MCF 10A (cell line): ENCODE measurements at regions not wholly inside any gene's neighbourhood (a gene's known extent, or its start where the extent isn't known, plus 50 kb on each side); places are given as distances from the start of the nearest gene placed in this dataset.

ENCODE experiments used
- BruUV-seq: library from RNA; stranded (reverse); fragments of 400-500 nt; replicated peaks from 2 replicates; lab custom pipeline; 2021; lab: Mats Ljungman, UMichigan
- CTCF ChIA-PET: fragments of 300-600 bp; sonication (Branson Sonifier 250); formaldehyde crosslinking; extraction: SDS; loops from one replicate; lab custom pipeline; 2021; ENCODE audit warnings: antibody characterized with exemption, inconsistent platforms; lab: Yijun Ruan, JAX
- POLR2A ChIA-PET: fragments of 300-600, 350-650 bp; sonication (Branson Sonifier 250); formaldehyde crosslinking; extraction: SDS; loops from one replicate; lab custom pipeline; 2020; ENCODE audit warnings: antibody characterized with exemption, inconsistent platforms; lab: Yijun Ruan, JAX
- DNase-seq: peaks from one replicate; pipeline ENCODE4 v3.0.0-alpha.2; 2018; ENCODE audit not compliant: unreplicated experiment
- H3K27ac Mint-ChIP-seq: one replicate; pipeline ENCODE4 v1.8.0; 2022; ENCODE audit warnings: mild to moderate bottlenecking, low read depth, mixed read lengths; ENCODE audit not compliant: unreplicated experiment
- H3K27me3 Mint-ChIP-seq: one replicate; pipeline ENCODE4 v1.8.0; 2022; ENCODE audit warnings: mixed read lengths; ENCODE audit not compliant: insufficient read depth, unreplicated experiment
- H3K36me3 Mint-ChIP-seq: one replicate; pipeline ENCODE4 v1.8.0; 2022; ENCODE audit warnings: mild to moderate bottlenecking, moderate library complexity, mixed read lengths; ENCODE audit not compliant: insufficient read depth, unreplicated experiment
- H3K4me1 Mint-ChIP-seq: one replicate; pipeline ENCODE4 v1.8.0; 2022; ENCODE audit warnings: mixed read lengths; ENCODE audit not compliant: insufficient read depth, unreplicated experiment
- H3K4me3 Mint-ChIP-seq: one replicate; pipeline ENCODE4 v1.8.0; 2022; ENCODE audit warnings: mild to moderate bottlenecking, moderate library complexity, mixed read lengths; ENCODE audit not compliant: unreplicated experiment
- H3K9me3 Mint-ChIP-seq: one replicate; pipeline ENCODE4 v1.8.0; 2022; ENCODE audit warnings: mixed read lengths; ENCODE audit not compliant: unreplicated experiment
- intact Hi-C: fragments of 100-400 bp; cut with micrococcal nuclease; formaldehyde crosslinking; loops from 2 replicates; pipeline ENCODE4 v1.14.1; 2022
- TF ChIP-seq, protein P1 (sequence below): fragments of 200-600 bp; IDR thresholded peaks from one replicate; pipeline ENCODE4 v1.8.0; 2022; ENCODE audit warnings: antibody characterized with exemption, mild to moderate bottlenecking; ENCODE audit not compliant: unreplicated experiment

DNA sequence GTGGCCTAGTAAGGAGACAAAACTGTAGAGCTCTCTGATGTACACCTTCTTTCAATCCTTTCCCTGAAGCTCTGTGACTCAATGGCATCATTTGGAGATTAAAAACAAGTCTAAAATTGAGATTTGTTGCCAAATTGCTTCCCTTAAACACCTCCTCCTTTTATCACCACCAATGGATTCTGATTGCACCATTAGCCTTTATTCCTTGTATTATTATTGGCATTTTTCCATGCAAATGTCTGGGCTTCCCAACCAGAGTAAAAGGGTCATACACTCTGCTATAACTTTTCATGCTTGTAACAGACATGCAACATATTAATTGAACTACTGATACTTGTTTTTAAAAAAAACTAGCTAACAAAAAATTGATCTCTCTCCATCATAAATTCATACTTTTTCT lies 124.2 kb downstream of the CCDC34 start:
- H3K27me3 Mint-ChIP-seq = no peaks in the 10 kb centered on the region
- H3K27ac Mint-ChIP-seq = no peak overlapping the region
- no TSS peak for BruUV-seq
- ChIA-PET CTCF (interaction anchor here (0.6 to 3.0 kb wide), 3 partner anchors 37 to 136 kb away, joined by 4 to 11 read pairs (median 5); no protein-coding TSS in a partner anchor), POLR2A (interaction anchor here (1.1 kb wide), 1 partner anchor 10 kb away, joined by 4 read pairs; no protein-coding TSS in a partner anchor)
- H3K4me3 Mint-ChIP-seq = no peak overlapping the region
- H3K36me3 Mint-ChIP-seq = no peaks in the 10 kb centered on the region
- TF ChIP-seq, protein P1, sequence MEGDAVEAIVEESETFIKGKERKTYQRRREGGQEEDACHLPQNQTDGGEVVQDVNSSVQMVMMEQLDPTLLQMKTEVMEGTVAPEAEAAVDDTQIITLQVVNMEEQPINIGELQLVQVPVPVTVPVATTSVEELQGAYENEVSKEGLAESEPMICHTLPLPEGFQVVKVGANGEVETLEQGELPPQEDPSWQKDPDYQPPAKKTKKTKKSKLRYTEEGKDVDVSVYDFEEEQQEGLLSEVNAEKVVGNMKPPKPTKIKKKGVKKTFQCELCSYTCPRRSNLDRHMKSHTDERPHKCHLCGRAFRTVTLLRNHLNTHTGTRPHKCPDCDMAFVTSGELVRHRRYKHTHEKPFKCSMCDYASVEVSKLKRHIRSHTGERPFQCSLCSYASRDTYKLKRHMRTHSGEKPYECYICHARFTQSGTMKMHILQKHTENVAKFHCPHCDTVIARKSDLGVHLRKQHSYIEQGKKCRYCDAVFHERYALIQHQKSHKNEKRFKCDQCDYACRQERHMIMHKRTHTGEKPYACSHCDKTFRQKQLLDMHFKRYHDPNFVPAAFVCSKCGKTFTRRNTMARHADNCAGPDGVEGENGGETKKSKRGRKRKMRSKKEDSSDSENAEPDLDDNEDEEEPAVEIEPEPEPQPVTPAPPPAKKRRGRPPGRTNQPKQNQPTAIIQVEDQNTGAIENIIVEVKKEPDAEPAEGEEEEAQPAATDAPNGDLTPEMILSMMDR = no peak
- no peaks in the 10 kb centered on the region for H3K9me3 Mint-ChIP-seq
- H3K4me1 Mint-ChIP-seq = peaks cover 8% of the 10 kb centered on the region
- intact Hi-C loops = no loop called here
- no peak for DNase-seq

GRCh38 chr11:27237643-27238042 lies 125.4 kb downstream of the CCDC34 start:
- H3K4me3 Mint-ChIP-seq = no peak overlapping the region
- no peaks in the 10 kb centered on the region for H3K9me3 Mint-ChIP-seq
- no peak overlapping the region for H3K27ac Mint-ChIP-seq
- intact Hi-C loops = no loop called here
- peaks cover 8% of the 10 kb centered on the region for H3K4me1 Mint-ChIP-seq
- no peak for DNase-seq
- TF ChIP-seq, protein P1 = no peak
- no peaks in the 10 kb centered on the region for H3K36me3 Mint-ChIP-seq
- CTCF ChIA-PET = no interaction called here
- no TSS peak for BruUV-seq
- no peaks in the 10 kb centered on the region for H3K27me3 Mint-ChIP-seq
- POLR2A ChIA-PET = no interaction called here

DNA sequence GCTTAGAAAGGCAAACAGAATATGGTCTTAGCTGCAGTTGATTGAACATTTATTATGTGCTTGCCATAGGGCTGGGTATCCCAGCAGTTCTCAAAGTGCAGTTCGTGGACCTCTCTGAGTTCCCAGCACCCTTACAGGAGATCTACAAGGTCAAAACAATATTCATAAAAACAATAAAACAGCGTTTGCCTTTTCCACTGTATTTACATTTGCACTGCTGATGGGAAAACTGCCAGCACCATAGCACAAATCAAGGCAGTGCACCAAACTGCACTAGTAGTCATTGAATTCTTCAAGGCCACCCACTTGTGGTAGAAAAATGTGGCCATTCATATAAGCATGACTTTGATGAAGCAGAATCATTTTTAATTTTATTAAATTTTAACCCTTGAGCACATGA lies 128.1 kb downstream of the CCDC34 start:
- POLR2A ChIA-PET = no interaction called here
- peaks cover 8% of the 10 kb centered on the region for H3K4me1 Mint-ChIP-seq

DNA sequence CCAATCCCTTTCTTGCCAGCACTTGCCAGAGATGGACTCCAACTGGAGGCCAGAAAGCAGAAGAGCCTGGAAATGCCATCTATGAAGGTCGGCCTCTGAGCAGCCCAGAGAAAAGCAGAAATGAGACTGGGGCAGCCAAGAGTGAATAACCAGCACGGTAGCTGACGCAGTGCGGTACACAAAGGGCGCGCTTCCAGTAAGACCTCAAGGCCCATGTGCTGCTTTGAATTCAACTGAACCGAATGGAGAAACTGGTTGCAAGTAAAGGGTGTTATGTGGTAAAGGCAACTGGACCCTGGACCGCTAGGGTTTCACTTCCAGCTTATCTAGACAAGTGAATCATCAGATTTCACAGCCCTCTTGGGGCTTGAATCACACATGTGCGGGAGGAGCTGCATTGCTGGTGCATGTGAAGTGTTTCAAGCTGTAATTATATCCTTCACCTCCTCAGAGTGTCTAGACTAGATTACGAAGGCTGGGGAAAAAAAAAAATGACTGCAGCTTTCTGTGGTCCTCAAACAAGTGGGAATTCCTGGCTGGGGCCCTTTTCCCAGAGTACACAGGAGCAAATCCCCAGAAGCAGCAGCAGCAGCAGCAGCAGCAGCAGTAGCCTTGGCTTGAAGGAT lies 128.9 kb downstream of the CCDC34 start:
- intact Hi-C loops = no loop called here
- H3K9me3 Mint-ChIP-seq = no peaks in the 10 kb centered on the region
- POLR2A ChIA-PET = no interaction called here
- CTCF ChIA-PET = interaction anchor here (1.0 to 1.9 kb wide), 5 partner anchors 13 to 252 kb away, joined by 3 to 10 read pairs (median 5); no protein-coding TSS in a partner anchor
- no peaks in the 10 kb centered on the region for H3K36me3 Mint-ChIP-seq
- peaks cover 8% of the 10 kb centered on the region for H3K4me1 Mint-ChIP-seq
- peak overlapping the region; percentile 32 for H3K27ac Mint-ChIP-seq
- peak; percentile 69 for DNase-seq
- BruUV-seq = no TSS peak
- H3K4me3 Mint-ChIP-seq = no peak overlapping the region
- TF ChIP-seq, protein P1 = no peak
- H3K27me3 Mint-ChIP-seq = no peaks in the 10 kb centered on the region

More for the DNA sequence above, 128.1 kb downstream of the CCDC34 start:
- H3K9me3 Mint-ChIP-seq = no peaks in the 10 kb centered on the region
- BruUV-seq = no TSS peak
- intact Hi-C loops = no loop called here
- no peaks in the 10 kb centered on the region for H3K36me3 Mint-ChIP-seq
- TF ChIP-seq, protein P1 = no peak
- no peaks in the 10 kb centered on the region for H3K27me3 Mint-ChIP-seq
- CTCF ChIA-PET = interaction anchor here (0.5 to 1.8 kb wide), 5 partner anchors 12 to 259 kb away, joined by 3 to 7 read pairs (median 3); no protein-coding TSS in a partner anchor
- no peak for DNase-seq
- H3K4me3 Mint-ChIP-seq = no peak overlapping the region
- H3K27ac Mint-ChIP-seq = no peak overlapping the region
